ENCODE measurements at regions not wholly inside any gene's neighbourhood (a gene's known extent, or its start where the extent isn't known, plus 50 kb on each side); places are given as distances from the start of the nearest gene placed in this dataset.

- TF ChIP-seq POLR2AphosphoS5 (IDR thresholded peaks at IDR 0.05) (no peak), POLR2A (IDR thresholded peaks at IDR 0.05) (no peak), EP300 (IDR thresholded peaks at IDR 0.05) (no peak)
- TF ChIP-seq, protein P1, sequence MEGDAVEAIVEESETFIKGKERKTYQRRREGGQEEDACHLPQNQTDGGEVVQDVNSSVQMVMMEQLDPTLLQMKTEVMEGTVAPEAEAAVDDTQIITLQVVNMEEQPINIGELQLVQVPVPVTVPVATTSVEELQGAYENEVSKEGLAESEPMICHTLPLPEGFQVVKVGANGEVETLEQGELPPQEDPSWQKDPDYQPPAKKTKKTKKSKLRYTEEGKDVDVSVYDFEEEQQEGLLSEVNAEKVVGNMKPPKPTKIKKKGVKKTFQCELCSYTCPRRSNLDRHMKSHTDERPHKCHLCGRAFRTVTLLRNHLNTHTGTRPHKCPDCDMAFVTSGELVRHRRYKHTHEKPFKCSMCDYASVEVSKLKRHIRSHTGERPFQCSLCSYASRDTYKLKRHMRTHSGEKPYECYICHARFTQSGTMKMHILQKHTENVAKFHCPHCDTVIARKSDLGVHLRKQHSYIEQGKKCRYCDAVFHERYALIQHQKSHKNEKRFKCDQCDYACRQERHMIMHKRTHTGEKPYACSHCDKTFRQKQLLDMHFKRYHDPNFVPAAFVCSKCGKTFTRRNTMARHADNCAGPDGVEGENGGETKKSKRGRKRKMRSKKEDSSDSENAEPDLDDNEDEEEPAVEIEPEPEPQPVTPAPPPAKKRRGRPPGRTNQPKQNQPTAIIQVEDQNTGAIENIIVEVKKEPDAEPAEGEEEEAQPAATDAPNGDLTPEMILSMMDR (IDR thresholded peaks at IDR 0.05), result no peak
Observed at GRCh38 chr14:84041421-84041820, 1488.5 kb upstream of the FLRT2 start.

All from sigmoid colon (tissue), 4 donors.